Hematopoietic multipotent progenitor cell treated with erythropoietin and hydrocortisone succinate and interleukin-3 and kit ligand, for 8 days (in vitro differentiated cells): ENCODE measurements at regions not wholly inside any gene's neighbourhood (a gene's known extent, or its start where the extent isn't known, plus 50 kb on each side); places are given as distances from the start of the nearest gene placed in this dataset.

ENCODE experiments used
- DNase-seq: peaks from one replicate; pipeline ENCODE4 v3.0.0-alpha.2; 2015

GRCh38 chr6:76342611-76343160 is 270.2 kb upstream of the IMPG1 start:
- no peak for DNase-seq

GRCh38 chr6:76330031-76330430 is 257.6 kb upstream of the IMPG1 start:
- no peak for DNase-seq

- DNase-seq, result no peak
Measured at GRCh38 chr6:76326871-76327270, 254.4 kb upstream of the IMPG1 start.
